Neural crest cell (in vitro differentiated cells): ENCODE measurements at regions not wholly inside any gene's neighbourhood (a gene's known extent, or its start where the extent isn't known, plus 50 kb on each side); places are given as distances from the start of the nearest gene placed in this dataset.

Experiments
- DNase-seq: peaks from one replicate; pipeline ENCODE4 v3.0.0; 2021; ENCODE audit warnings: low read depth, mixed read lengths, low spot score
- H3K27ac Mint-ChIP-seq: one replicate; pipeline ENCODE4 v1.8.0; 2021; ENCODE audit warnings: mild to moderate bottlenecking, mixed read lengths; ENCODE audit not compliant: unreplicated experiment
- H3K27me3 Mint-ChIP-seq: 2 replicates; pipeline ENCODE4 v1.8.0; 2021; ENCODE audit warnings: low read depth, mild to moderate bottlenecking, mixed read lengths
- H3K36me3 Mint-ChIP-seq: 2 replicates; pipeline ENCODE4 v1.8.0; 2021; ENCODE audit warnings: low read depth, mild to moderate bottlenecking, mixed read lengths
- H3K4me1 Mint-ChIP-seq: 2 replicates; pipeline ENCODE4 v1.8.0; 2021; ENCODE audit warnings: mixed read lengths
- H3K4me3 Mint-ChIP-seq: one replicate; pipeline ENCODE4 v1.8.0; 2021; ENCODE audit warnings: mild to moderate bottlenecking, mixed read lengths
- H3K9me3 Mint-ChIP-seq: 2 replicates; pipeline ENCODE4 v1.8.0; 2021; ENCODE audit warnings: mixed read lengths
- TF ChIP-seq, protein P1 (sequence below): fragments of 200-600 bp; sonication (generic); conservative IDR thresholded peaks from 2 replicates; pipeline ENCODE4 v1.5.0; 2021; ENCODE audit warnings: antibody characterized with exemption, mild to moderate bottlenecking

DNA sequence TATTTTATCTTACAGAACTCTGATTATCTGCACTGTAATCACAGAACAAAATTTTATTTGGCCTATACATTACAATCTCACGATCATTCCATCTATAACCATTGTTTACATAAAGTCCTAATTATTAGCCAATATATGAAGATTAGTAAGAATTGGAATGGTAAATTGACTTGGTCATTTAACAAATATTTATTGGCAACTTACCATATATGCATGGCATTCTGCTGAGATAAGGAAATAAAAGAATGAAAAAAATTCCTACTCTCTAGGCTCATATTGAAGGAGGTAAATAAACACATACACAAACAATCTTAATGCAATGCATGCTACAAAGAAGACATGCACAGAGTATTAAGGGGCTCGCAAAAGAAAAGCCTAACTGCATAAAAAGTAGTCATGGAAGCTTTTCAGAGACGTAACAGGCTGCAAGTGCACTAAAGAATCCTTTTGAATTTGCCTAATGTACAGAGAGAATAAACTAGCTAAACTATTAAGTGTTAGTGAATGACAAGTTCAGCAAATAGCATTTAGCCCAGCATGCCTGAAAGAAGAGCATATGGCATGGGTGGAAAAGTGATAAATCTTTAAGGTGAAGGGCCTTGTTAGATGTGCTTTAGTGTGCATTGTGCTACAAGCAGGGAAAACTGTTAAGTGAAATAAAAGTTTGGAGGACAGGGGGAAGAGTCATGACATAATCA lies 1131.1 kb downstream of the PCDH9 start:
- Mint-ChIP-seq H3K27me3 (no peaks in the 10 kb centered on the region), H3K4me1 (peaks cover 9% of the 10 kb centered on the region), H3K36me3 (no peaks in the 10 kb centered on the region), H3K27ac (no peak overlapping the region), H3K4me3 (no peak overlapping the region), H3K9me3 (peaks cover 3% of the 10 kb centered on the region)
- TF ChIP-seq, protein P1, sequence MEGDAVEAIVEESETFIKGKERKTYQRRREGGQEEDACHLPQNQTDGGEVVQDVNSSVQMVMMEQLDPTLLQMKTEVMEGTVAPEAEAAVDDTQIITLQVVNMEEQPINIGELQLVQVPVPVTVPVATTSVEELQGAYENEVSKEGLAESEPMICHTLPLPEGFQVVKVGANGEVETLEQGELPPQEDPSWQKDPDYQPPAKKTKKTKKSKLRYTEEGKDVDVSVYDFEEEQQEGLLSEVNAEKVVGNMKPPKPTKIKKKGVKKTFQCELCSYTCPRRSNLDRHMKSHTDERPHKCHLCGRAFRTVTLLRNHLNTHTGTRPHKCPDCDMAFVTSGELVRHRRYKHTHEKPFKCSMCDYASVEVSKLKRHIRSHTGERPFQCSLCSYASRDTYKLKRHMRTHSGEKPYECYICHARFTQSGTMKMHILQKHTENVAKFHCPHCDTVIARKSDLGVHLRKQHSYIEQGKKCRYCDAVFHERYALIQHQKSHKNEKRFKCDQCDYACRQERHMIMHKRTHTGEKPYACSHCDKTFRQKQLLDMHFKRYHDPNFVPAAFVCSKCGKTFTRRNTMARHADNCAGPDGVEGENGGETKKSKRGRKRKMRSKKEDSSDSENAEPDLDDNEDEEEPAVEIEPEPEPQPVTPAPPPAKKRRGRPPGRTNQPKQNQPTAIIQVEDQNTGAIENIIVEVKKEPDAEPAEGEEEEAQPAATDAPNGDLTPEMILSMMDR, result no peak
- DNase-seq, result no peak

DNA sequence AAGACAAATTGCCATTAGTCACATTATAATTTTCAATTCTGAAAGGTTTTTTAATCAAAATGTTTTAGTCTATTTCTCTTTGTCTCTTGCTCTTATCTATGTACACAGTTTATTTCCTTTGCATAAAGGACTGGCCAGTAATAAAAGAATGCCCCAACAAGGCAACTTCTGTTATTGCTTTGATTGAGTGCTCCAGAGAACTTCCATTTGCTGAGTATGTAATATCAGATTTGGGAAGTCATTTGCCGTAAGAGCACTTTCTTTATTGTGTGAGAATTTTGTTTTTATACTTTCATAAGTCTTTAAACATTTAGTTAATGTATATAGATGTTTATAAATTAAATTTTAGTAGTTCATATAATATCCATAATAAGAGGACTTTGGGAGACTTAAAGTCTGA lies 1140.4 kb downstream of the PCDH9 start:
- Mint-ChIP-seq H3K27ac (no peak overlapping the region), H3K36me3 (no peaks in the 10 kb centered on the region), H3K4me1 (peaks cover 4% of the 10 kb centered on the region), H3K27me3 (no peaks in the 10 kb centered on the region), H3K9me3 (peaks cover 6% of the 10 kb centered on the region), H3K4me3 (no peak overlapping the region)
- TF ChIP-seq, protein P1, result no peak
- DNase-seq, result no peak

DNA sequence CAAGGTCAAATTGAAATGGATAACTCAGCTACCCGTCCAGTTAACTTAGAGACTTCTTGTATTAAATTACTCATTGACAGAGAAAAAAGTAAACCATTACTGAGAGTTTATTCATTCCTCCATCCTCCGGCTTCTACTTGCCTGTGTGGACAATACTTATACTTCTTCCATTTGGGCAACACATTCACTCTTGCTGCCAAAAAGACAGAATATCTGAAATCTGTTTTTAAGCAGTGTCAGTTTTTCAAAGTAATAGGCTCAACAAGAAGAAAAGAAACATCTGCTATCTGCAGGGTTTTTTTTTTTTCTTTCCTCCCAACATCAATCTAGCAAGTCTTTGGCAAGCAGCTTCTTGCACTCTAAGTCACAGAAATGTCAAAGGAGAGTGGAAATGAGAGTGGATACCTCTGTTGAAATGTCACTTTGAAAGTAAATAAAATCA lies 1142.8 kb downstream of the PCDH9 start:
- H3K4me1 Mint-ChIP-seq, result peaks cover 4% of the 10 kb centered on the region
- TF ChIP-seq, protein P1, result no peak
- no peak overlapping the region for H3K27ac Mint-ChIP-seq
- H3K4me3 Mint-ChIP-seq, result no peak overlapping the region
- no peaks in the 10 kb centered on the region for H3K36me3 Mint-ChIP-seq
- H3K9me3 Mint-ChIP-seq, result peaks cover 5% of the 10 kb centered on the region
- no peak for DNase-seq
- no peaks in the 10 kb centered on the region for H3K27me3 Mint-ChIP-seq

DNA sequence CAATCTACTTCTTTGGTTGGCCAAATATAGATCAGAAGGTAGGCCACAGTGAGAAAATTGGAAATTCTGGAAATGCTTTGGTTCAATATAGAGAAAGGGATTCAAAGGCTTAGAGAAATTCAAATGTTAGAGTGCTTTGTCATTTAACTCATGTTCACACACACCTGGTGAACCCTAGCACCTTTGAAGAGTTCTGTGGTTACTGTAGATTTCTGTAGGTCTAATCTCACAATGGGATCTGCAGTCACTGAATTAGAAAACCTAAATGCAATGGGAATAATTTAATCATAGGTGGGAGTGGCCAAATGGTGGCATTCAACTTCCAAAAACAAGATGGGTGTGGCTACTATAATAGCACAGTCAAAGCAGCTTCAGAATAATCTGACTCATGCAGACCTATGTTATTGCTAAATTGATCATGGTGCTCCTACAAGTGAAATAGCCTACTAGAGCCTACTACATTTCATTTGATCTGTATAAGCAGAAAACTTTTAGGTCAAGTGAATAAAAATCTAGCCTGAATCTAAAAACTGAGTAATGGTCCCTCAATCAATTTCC lies 1152.9 kb downstream of the PCDH9 start:
- Mint-ChIP-seq H3K36me3 (no peaks in the 10 kb centered on the region), H3K27ac (no peak overlapping the region), H3K9me3 (peaks cover 11% of the 10 kb centered on the region), H3K4me3 (no peak overlapping the region), H3K4me1 (peaks cover 14% of the 10 kb centered on the region), H3K27me3 (no peaks in the 10 kb centered on the region)
- TF ChIP-seq, protein P1, result no peak
- no peak for DNase-seq

DNA sequence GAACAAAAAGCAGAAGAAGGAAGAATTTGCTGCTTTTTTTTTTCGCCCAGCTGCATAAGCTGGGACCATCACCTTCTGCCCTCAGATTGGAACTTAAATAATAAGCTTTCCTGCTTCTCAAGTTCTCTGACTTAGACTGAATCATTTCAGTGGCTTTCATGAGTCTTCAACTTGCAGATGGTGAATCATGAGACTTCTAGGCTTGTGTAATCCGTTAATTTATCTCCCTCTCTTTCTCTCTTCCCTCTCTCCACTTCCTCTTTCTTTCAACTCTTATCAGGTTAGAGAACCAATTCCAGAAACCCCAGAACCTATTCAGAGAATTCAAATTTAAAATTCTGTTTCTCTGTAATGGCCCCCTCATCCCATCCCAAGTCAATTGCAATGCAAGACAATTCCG lies 1153.7 kb downstream of the PCDH9 start:
- Mint-ChIP-seq H3K4me1 (peaks cover 21% of the 10 kb centered on the region), H3K9me3 (peaks cover 11% of the 10 kb centered on the region), H3K27ac (no peak overlapping the region), H3K36me3 (no peaks in the 10 kb centered on the region), H3K4me3 (no peak overlapping the region), H3K27me3 (no peaks in the 10 kb centered on the region)
- DNase-seq, result no peak
- TF ChIP-seq, protein P1, result no peak
